Embryonic facial prominence (tissue), 1 donor: ENCODE measurements at regions not wholly inside any gene's neighbourhood (a gene's known extent, or its start where the extent isn't known, plus 50 kb on each side); places are given as distances from the start of the nearest gene placed in this dataset.
"Not testable (repeated sequence)": the region's sequence is repeated elsewhere in the genome, so short reads cannot be mapped to it uniquely, and the experiment has no call there.

Source experiments
- DNase-seq: peaks from one replicate; pipeline ENCODE4 v3.0.0-alpha.2; 2016; ENCODE audit errors: extremely low spot score

GRCh38 chr2:20130821-20131645 lies 79.6 kb upstream of the LAPTM4A start:
- no peak for DNase-seq

GRCh38 chr2:20130160-20130560 lies 78.7 kb upstream of the LAPTM4A start:
- no peak for DNase-seq

- no peak for DNase-seq
Observed at GRCh38 chr2:20129331-20130159, 78.1 kb upstream of the LAPTM4A start.

- no peak for DNase-seq
Observed at GRCh38 chr2:20128506-20129330, 77.3 kb upstream of the LAPTM4A start.

GRCh38 chr2:20126469-20126868 lies 75.0 kb upstream of the LAPTM4A start:
- no peak for DNase-seq

- DNase-seq: no peak
Observed at GRCh38 chr2:20126040-20126439, 74.6 kb upstream of the LAPTM4A start.

GRCh38 chr2:20125616-20126015 lies 74.2 kb upstream of the LAPTM4A start:
- no peak for DNase-seq

GRCh38 chr2:20125164-20125563 lies 73.7 kb upstream of the LAPTM4A start:
- no peak for DNase-seq

GRCh38 chr2:20123871-20124594 lies 72.6 kb upstream of the LAPTM4A start:
- DNase-seq: no peak

GRCh38 chr2:20122864-20123263 lies 71.4 kb upstream of the LAPTM4A start:
- no peak for DNase-seq

- DNase-seq: no peak
Observed at GRCh38 chr2:20120569-20121416, 69.4 kb upstream of the LAPTM4A start.

- no peak for DNase-seq
Observed at GRCh38 chr2:20118051-20118450, 66.6 kb upstream of the LAPTM4A start.

- DNase-seq: no peak
Observed at GRCh38 chr2:20115902-20116301, 64.5 kb upstream of the LAPTM4A start.

- DNase-seq: no peak
Observed at GRCh38 chr2:20115374-20115773, 63.9 kb upstream of the LAPTM4A start.

GRCh38 chr2:20113986-20114938 lies 62.8 kb upstream of the LAPTM4A start:
- no peak for DNase-seq

- no peak for DNase-seq
Observed at GRCh38 chr2:20113004-20113796, 61.8 kb upstream of the LAPTM4A start.

GRCh38 chr2:20112361-20112760 lies 60.9 kb upstream of the LAPTM4A start:
- DNase-seq: not testable (repeated sequence)
